Endothelial cell (in vitro differentiated cells): ENCODE measurements at regions not wholly inside any gene's neighbourhood (a gene's known extent, or its start where the extent isn't known, plus 50 kb on each side); places are given as distances from the start of the nearest gene placed in this dataset.

Source experiments
- DNase-seq: peaks from one replicate; pipeline ENCODE4 v3.0.0; 2021; ENCODE audit warnings: low spot score
- H3K27ac Mint-ChIP-seq: one replicate; pipeline ENCODE4 v1.8.0; 2021; ENCODE audit warnings: mixed read lengths, inconsistent platforms; ENCODE audit not compliant: unreplicated experiment
- H3K27me3 Mint-ChIP-seq: one replicate; pipeline ENCODE4 v1.8.0; 2021; ENCODE audit warnings: mild to moderate bottlenecking, moderate library complexity, mixed read lengths, inconsistent platforms; ENCODE audit not compliant: unreplicated experiment
- H3K36me3 Mint-ChIP-seq: one replicate; pipeline ENCODE4 v1.8.0; 2021; ENCODE audit warnings: mild to moderate bottlenecking, low read depth, mixed read lengths, inconsistent platforms; ENCODE audit not compliant: unreplicated experiment
- H3K4me1 Mint-ChIP-seq: one replicate; pipeline ENCODE4 v1.8.0; 2021; ENCODE audit warnings: mild to moderate bottlenecking, mixed read lengths, inconsistent platforms; ENCODE audit not compliant: unreplicated experiment
- H3K4me3 Mint-ChIP-seq: one replicate; pipeline ENCODE4 v1.8.0; 2021; ENCODE audit warnings: mild to moderate bottlenecking, mixed read lengths, inconsistent platforms; ENCODE audit not compliant: unreplicated experiment
- H3K9me3 Mint-ChIP-seq: one replicate; pipeline ENCODE4 v1.8.0; 2021; ENCODE audit warnings: mixed read lengths, inconsistent platforms; ENCODE audit not compliant: unreplicated experiment
- CTCF ChIP-seq: fragments of 200-600 bp; sonication (generic); IDR thresholded peaks from one replicate; pipeline ENCODE4 v1.5.0; 2021; ENCODE audit warnings: antibody characterized with exemption; ENCODE audit not compliant: unreplicated experiment

DNA sequence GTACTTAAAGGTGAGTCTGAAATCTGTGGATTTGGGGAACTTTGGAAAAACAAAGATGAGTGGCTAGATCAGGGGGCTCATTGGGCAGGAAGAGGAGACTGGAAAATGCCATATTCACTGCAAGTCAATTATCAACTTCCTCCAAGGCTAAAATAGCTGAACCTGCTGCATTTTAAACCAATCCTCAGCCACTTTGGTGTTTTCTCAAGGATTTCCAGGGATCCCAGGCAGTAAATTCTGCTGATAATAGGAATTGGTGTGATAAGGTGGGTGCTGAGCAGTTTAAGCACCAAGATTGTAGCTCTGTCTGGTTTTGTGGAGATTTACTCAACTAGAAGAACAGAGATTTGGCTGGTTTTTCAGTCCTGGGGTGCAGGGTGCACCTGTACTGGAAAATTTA lies 153.9 kb upstream of the CAMK1G start:
- no peak for DNase-seq

GRCh38 chr1:209430107-209430506 lies 153.4 kb upstream of the CAMK1G start:
- TF ChIP-seq CTCF = no peak
- H3K36me3 Mint-ChIP-seq = no peaks in the 10 kb centered on the region
- DNase-seq = no peak
- H3K4me3 Mint-ChIP-seq = no peak overlapping the region
- no peaks in the 10 kb centered on the region for H3K9me3 Mint-ChIP-seq
- peaks cover 6% of the 10 kb centered on the region for H3K4me1 Mint-ChIP-seq
- peaks cover 5% of the 10 kb centered on the region for H3K27me3 Mint-ChIP-seq
- no peak overlapping the region for H3K27ac Mint-ChIP-seq

More for the DNA sequence above, 153.9 kb upstream of the CAMK1G start:
- H3K4me3 Mint-ChIP-seq = no peak overlapping the region
- H3K9me3 Mint-ChIP-seq = no peaks in the 10 kb centered on the region
- H3K36me3 Mint-ChIP-seq = no peaks in the 10 kb centered on the region
- peaks cover 6% of the 10 kb centered on the region for H3K4me1 Mint-ChIP-seq
- H3K27ac Mint-ChIP-seq = no peak overlapping the region
- H3K27me3 Mint-ChIP-seq = peaks cover 5% of the 10 kb centered on the region
- no peak for TF ChIP-seq CTCF

- no peak overlapping the region for H3K27ac Mint-ChIP-seq
- peaks cover 5% of the 10 kb centered on the region for H3K27me3 Mint-ChIP-seq
- peaks cover 6% of the 10 kb centered on the region for H3K4me1 Mint-ChIP-seq
- H3K36me3 Mint-ChIP-seq = no peaks in the 10 kb centered on the region
- no peak for TF ChIP-seq CTCF
- no peaks in the 10 kb centered on the region for H3K9me3 Mint-ChIP-seq
- DNase-seq = no peak
- H3K4me3 Mint-ChIP-seq = no peak overlapping the region
Measured at GRCh38 chr1:209430821-209431259, 152.7 kb upstream of the CAMK1G start.

GRCh38 chr1:209431402-209431801 lies 152.1 kb upstream of the CAMK1G start:
- H3K9me3 Mint-ChIP-seq = no peaks in the 10 kb centered on the region
- H3K4me3 Mint-ChIP-seq = no peak overlapping the region
- H3K36me3 Mint-ChIP-seq = no peaks in the 10 kb centered on the region
- DNase-seq = no peak
- H3K27ac Mint-ChIP-seq = no peak overlapping the region
- peaks cover 6% of the 10 kb centered on the region for H3K4me1 Mint-ChIP-seq
- peaks cover 5% of the 10 kb centered on the region for H3K27me3 Mint-ChIP-seq
- no peak for TF ChIP-seq CTCF

- no peak overlapping the region for H3K27ac Mint-ChIP-seq
- peaks cover 5% of the 10 kb centered on the region for H3K27me3 Mint-ChIP-seq
- no peak for TF ChIP-seq CTCF
- DNase-seq = no peak
- no peaks in the 10 kb centered on the region for H3K36me3 Mint-ChIP-seq
- no peak overlapping the region for H3K4me3 Mint-ChIP-seq
- no peaks in the 10 kb centered on the region for H3K9me3 Mint-ChIP-seq
- peaks cover 6% of the 10 kb centered on the region for H3K4me1 Mint-ChIP-seq
Measured at GRCh38 chr1:209431813-209432442, 151.6 kb upstream of the CAMK1G start.
